HG02623 (cell line): ENCODE measurements at regions not wholly inside any gene's neighbourhood (a gene's known extent, or its start where the extent isn't known, plus 50 kb on each side); places are given as distances from the start of the nearest gene placed in this dataset.

Source experiments
- ATAC-seq: cut with Tn5 transposase; IDR thresholded peaks from one replicate; pipeline ENCODE4 v1.9.1; 2021; ENCODE audit warnings: moderate library complexity; ENCODE audit not compliant: unreplicated experiment

GRCh38 chr2:120968307-120969015 is 232.8 kb downstream of the GLI2 start:
- ATAC-seq, result no peak

GRCh38 chr2:120969613-120970355 is 234.1 kb downstream of the GLI2 start:
- ATAC-seq, result no peak

- ATAC-seq, result no peak
These were observed 236.2 kb downstream of the GLI2 start for GRCh38 chr2:120971866-120972265.

GRCh38 chr2:120972286-120972685 is 236.6 kb downstream of the GLI2 start:
- no peak for ATAC-seq

GRCh38 chr2:120973196-120973595 is 237.5 kb downstream of the GLI2 start:
- no peak for ATAC-seq

GRCh38 chr2:120974950-120975349 is 239.3 kb downstream of the GLI2 start:
- no peak for ATAC-seq

- no peak for ATAC-seq
These were observed 241.0 kb downstream of the GLI2 start for GRCh38 chr2:120976501-120977307.

GRCh38 chr2:120977582-120978358 is 242.1 kb downstream of the GLI2 start:
- ATAC-seq, result no peak

- no peak for ATAC-seq
These were observed 242.8 kb downstream of the GLI2 start for GRCh38 chr2:120978359-120979050.

GRCh38 chr2:120979398-120979797 is 243.7 kb downstream of the GLI2 start:
- no peak for ATAC-seq

- no peak for ATAC-seq
These were observed 244.3 kb downstream of the GLI2 start for GRCh38 chr2:120979921-120980320.

GRCh38 chr2:120981443-120981842 is 245.8 kb downstream of the GLI2 start:
- ATAC-seq, result no peak

GRCh38 chr2:120982598-120982997 is 246.9 kb downstream of the GLI2 start:
- no peak for ATAC-seq

- no peak for ATAC-seq
These were observed 247.7 kb downstream of the GLI2 start for GRCh38 chr2:120983344-120983743.

GRCh38 chr2:120984046-120984445 is 248.4 kb downstream of the GLI2 start:
- ATAC-seq, result no peak

- ATAC-seq, result no peak
These were observed 248.9 kb downstream of the GLI2 start for GRCh38 chr2:120984452-120985173.

- ATAC-seq, result no peak
These were observed 249.7 kb downstream of the GLI2 start for GRCh38 chr2:120985174-120985996.

GRCh38 chr2:120985997-120986651 is 250.5 kb downstream of the GLI2 start:
- ATAC-seq, result no peak
